GM21528 (cell line): ENCODE measurements at regions not wholly inside any gene's neighbourhood (a gene's known extent, or its start where the extent isn't known, plus 50 kb on each side); places are given as distances from the start of the nearest gene placed in this dataset.

Experiments
- ATAC-seq: cut with Tn5 transposase; IDR thresholded peaks from one replicate; pipeline ENCODE4 v1.9.1; 2021; ENCODE audit warnings: mild to moderate bottlenecking, moderate library complexity; ENCODE audit not compliant: unreplicated experiment, low FRiP score

DNA sequence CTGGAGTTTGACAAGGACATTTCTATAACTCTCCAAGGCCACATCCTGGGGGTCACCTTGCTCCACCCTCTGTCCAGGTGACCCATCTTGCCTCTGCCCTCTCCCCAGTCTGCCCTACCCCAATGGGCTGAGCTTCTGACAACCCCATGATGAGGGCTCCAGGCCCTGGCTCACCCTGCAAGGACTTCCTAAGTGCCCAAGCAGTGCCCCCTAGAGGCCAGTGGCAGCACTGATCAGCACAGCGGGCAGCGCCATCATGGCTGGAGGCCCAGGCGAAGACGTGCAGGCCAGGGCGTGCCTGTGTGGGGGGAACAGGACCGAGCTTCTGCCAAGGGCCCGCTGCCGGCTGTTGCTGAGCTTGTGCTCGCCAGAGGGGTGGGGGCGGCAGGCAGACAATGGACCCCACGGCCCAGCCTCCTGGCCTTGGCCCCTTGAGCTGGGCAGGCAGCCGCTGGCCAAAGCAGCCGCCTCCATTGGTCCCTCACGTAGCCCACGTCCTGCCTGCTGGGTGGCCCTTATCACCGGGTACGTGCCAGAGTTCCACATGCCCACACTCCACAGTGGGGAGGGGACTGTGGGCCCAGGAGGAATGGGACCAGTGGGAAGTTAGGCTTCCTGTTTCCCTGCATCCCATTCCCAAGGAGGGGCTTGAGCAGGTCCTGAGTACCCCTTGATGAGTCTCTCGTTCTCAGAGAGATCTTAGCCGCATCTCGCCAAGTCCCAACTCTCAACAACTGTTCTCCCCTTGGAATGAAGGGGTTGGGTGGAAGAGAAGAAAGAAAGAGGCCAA, 64.3 kb downstream of the MRPL14 start:
- ATAC-seq, result no peak

GRCh38 chr6:44062105-44062770, 65.0 kb downstream of the MRPL14 start:
- ATAC-seq, result no peak

DNA sequence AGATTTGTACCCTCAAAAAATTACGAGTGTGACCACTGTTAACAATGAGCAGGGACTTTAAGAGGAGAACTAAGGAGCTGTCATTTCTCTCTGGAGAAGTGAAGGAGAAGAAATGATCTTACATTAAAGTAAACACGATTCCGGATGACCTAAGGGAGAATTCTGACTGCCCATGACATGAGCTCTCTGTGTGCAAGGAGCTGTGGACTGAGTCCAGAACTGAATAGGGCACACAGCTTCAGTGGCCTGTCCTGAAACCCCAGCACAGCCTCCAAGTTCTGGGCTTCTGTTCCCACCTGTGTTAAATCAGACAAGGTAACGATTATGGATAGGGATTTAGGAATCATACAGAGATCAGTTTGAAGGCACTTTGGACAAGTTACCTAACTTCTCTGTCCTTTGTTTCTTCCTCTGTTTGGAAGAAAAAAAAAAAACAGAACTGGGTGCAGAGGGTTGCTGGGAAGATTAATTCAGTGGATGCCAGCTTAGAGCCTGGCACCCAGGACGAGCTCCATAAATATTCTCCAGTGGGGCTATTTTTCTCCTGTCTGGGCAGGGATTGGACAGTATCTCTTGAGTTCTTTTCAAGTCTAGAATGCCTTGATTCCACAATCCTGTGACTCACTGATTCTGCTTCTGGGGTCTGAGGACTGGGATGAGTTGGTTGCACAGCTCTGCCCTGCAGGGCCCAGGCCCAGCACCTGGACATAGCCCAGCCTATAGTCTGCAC, 65.7 kb downstream of the MRPL14 start:
- no peak for ATAC-seq

DNA sequence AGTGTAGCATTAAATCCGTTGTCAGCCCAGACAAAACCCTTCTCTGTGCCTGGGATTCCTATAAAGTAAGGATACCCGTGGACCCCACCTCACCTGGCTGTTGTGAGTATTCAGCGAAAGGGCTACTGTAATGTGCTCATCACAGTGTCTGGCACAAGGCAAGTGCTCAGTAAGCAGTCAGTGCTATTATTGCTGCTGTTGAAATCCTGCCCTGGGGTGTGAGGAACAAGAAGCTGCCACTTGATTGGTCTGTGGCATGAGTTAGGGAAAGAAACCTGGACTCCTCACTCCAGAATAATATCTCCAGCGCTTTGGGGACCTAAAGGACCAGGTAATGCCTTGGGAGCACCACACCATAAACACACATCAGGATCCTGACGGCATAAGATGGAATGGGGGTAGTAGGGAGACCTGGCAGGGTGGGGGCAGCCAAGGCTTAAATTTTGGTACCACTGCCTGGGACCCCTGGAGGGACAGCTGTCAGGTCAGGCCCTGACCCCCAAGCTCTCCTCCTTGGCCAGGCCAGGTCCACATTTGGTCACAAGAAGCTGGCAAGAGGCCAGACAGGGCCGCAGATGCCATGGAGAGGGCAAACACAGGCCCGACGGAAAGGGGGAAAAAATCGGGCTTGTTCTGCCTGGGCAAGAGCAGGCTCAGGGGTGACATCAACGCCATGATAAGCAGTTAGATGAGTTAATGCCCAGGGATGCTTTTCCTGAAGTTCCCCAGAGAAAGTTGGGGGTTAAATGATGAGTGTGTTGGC, 66.5 kb downstream of the MRPL14 start:
- ATAC-seq, result no peak

DNA sequence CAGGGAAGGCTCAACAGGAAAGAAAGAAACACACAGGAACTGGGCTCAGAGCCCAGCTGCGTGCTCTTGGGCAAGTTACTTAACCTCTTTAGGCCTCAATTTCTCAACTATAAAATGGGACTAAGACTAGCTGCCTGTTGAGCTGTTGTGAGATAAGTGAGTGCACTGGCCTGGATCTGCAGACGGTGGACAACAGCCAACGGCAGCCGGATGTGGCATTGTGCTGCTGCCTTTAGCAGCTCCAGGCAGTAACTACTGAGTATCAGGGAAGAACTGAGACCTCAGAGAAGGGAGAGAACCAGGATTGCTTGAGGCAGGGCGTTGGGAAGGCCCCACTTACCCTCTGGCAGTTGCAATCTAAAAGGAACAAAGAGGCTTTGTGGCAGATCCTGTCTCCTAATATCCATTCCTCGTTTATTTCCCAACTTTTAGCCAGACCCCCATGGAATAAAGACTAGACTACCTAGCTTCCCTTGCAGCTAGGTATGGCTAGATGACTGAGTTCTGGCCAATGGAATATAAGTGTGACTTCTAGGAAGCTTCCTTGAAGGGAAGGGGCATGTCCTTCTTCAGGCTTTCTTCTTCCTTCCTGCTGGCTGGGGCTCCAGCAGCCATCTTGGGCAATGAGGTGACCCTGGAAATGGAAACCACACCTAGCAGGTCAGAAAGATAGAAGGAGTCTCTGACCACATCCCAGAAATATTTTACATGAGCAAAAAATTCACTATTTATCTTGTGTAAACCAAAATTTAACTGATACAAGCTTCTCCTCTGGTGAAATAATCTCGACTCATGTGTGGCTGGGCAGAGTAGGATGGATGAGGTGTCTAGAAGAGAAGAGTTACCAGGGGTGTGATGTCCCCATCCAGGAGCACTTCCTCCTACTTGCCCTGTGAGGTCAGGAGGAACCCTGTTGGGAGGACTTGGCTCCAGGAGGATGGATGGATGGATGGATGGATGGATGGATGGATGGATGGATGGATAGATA, 67.6 kb downstream of the MRPL14 start:
- ATAC-seq, result no peak

- peak; percentile 51 for ATAC-seq
Measured at GRCh38 chr6:44058617-44059358, 68.5 kb downstream of the MRPL14 start.

DNA sequence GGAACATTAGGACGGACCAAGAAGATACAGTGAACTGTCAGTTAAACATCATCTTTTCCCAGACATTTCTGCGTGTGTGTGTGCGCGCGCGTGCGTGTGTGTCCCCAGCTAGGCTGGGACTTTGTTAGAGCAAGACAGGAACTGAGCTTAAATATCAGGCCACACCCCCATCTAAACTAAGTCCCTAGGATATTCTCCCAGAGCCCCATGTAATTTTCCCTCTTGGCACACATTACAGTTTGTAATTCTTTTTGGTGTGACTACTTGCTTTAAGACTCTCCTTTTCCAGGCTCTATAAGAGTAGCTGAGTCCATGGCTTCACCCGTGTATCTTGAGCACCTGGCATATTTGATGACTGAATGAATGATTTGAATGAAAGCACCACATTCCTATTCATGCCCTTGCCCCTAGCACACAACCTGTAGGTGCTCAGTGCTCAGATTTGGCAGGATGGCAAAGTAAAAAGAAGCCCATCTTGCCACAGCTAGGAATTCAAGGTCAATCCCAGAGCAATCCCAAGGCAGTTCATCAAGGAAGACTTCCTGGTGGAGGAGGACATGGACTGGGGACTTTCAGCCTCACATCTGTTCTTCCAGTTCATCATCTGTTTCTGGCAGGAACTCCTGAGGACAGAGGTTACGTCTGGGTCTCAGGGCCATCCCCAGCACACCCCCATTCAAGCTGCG, 69.2 kb downstream of the MRPL14 start:
- ATAC-seq, result no peak

- no peak for ATAC-seq
Measured at GRCh38 chr6:44057238-44057930, 69.9 kb downstream of the MRPL14 start.

DNA sequence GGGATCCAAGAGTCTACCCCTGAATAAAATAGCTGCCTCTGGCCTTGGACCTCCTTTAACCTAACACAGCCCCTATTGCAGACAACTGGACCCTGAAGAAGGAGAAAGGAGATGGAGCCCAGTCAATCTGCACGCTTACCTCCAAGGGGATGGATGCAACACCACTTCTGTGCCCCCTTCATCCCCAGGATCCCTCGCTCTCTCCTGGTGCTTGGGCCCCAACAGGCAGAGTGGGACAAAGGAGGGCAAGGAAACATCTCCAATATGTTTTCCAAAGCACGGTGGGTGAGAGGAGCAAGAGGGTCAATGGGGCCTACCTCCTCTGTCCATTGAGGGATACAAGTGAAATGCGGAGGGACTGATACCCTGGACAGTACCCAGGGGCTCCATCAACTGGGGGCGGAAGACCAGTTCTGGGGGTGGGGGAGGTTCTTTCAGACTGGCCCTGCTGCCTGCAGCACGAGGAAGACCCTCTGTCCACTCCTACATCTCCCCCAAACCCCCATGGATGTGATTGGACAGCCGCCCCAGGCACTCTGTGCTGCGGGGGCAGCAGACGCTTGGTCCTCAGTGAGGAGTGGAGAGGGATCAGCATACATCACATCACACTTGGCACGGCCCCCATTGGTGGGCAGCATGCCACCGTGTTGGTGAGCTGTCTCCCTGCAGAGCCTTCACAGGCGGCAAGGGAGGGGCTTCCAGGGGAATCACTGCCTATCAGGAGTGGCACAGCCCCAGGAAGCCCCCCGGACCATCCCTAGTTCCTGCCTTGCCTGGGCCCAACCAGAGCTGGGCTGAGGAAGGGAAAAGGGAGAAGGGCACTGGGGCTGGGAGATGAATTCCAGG, 70.6 kb downstream of the MRPL14 start:
- no peak for ATAC-seq

- ATAC-seq, result no peak
Measured at GRCh38 chr6:44054721-44055559, 72.3 kb downstream of the MRPL14 start.

DNA sequence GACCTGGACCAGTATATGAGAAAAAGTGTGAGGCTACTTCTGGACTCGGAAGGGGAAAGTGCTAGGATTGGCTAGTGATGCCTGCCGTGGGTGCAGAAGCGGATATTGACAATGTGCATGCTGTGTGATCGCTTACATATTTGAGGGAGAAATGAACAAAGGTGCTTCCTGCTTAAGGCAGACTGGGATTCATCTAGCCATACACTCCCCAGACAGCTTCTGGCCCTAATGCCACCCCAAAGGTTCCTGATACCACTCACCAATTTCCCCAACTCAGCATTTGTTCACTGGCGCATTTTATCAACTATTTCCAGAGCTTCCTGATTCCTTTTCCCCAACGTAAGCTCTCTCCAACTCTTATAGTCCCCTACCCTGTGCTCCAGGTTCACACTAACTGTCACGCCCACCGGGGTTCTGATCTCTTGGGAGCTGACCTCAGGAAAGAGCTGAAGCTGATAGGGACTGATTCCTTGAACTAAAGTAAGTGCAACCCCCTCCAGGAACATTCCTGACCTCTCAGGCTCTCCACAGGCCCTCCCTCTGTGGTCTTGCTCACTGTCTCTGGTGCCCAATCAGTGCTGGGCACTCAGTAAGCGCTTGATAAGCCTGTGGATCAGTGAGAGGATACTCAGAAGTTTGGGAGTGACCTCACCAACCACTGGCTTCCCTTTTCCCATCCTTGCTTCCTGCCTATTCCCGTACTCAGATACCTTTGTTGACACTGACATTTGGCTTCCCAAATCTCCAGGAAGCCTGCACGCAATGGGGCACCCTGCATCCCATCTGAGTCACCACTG, 73.3 kb downstream of the MRPL14 start:
- ATAC-seq, result no peak

- no peak for ATAC-seq
Measured at GRCh38 chr6:44053106-44053756, 74.0 kb downstream of the MRPL14 start.

DNA sequence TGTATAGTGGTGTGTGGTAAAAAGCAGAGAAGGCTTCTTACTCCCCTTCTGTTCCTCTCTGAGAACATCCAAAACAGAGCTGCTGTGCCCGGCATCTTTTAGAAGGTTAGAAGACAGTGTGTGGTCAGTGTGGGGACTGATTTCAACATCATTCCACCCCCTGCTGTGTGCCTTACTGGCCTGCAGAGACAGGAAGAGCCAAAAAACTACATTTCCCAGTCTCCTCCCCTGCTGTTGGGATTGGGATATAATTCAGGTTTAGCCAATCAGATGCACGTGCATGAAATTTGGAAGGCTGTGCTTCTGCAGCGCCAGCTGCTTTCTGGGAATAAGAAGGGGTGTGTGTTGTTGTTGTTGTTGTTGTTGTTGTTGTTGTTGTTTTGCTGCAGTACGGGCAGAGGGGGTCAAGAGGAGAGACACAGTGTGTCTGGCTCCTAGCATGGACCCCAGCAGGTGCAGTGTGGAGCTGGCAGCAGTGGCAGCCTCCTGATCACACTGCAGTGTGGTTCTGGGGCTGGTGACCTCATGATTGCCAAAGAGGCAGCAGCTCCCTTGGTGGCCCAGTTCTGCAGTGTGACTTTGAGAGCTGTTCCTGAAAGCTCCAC, 74.7 kb downstream of the MRPL14 start:
- no peak for ATAC-seq

DNA sequence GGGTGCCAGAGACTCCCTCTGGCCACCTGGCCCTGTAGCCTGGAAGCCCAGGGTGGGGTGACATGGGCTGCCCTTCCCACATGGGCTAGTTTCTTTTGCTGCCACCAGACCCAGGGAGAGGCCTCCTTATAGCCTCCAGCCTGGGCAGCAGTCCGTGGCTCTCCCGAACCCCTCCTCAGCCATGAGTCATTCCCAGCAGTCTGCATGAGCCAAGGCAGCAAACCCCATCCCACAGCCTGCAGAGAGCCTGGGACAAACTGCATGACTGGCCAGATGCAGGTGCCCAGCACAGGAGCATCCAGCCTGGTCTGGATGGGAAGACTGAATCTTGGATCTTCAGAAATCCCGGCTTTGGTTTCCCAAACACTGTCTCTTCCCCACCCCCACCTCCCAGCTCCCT, 75.7 kb downstream of the MRPL14 start:
- no peak for ATAC-seq
